ENCODE measurements at regions not wholly inside any gene's neighbourhood (a gene's known extent, or its start where the extent isn't known, plus 50 kb on each side); places are given as distances from the start of the nearest gene placed in this dataset.

GRCh38 chr19:30076751-30077670 lies 135.0 kb downstream of the URI1 start:
- no peak for ATAC-seq
- Mint-ChIP-seq H3K4me3 (no peak overlapping the region), H3K36me3 (ENCODE audit: insufficient read depth) (no peaks in the 10 kb centered on the region), H3K27me3 (ENCODE audit: low read depth) (peaks cover 17% of the 10 kb centered on the region), H3K9me3 (no peaks in the 10 kb centered on the region), H3K4me1 (ENCODE audit: low read depth) (no peaks in the 10 kb centered on the region)
- DNase-seq: no peak

- DNase-seq (no peak), ATAC-seq (no peak)
- Mint-ChIP-seq H3K27me3 (ENCODE audit: low read depth) (peaks cover 20% of the 10 kb centered on the region), H3K4me1 (ENCODE audit: low read depth) (no peaks in the 10 kb centered on the region), H3K36me3 (ENCODE audit: insufficient read depth) (no peaks in the 10 kb centered on the region), H3K9me3 (no peaks in the 10 kb centered on the region), H3K4me3 (no peak overlapping the region)
Measured at GRCh38 chr19:30077851-30078355, 135.9 kb downstream of the URI1 start.

GRCh38 chr19:30078381-30078910 lies 136.4 kb downstream of the URI1 start:
- Mint-ChIP-seq H3K4me3 (no peak overlapping the region), H3K27me3 (ENCODE audit: low read depth) (peaks cover 20% of the 10 kb centered on the region), H3K9me3 (no peaks in the 10 kb centered on the region), H3K4me1 (ENCODE audit: low read depth) (no peaks in the 10 kb centered on the region), H3K36me3 (ENCODE audit: insufficient read depth) (no peaks in the 10 kb centered on the region)
- DNase-seq: no peak
- ATAC-seq: no peak

- Mint-ChIP-seq H3K9me3 (no peaks in the 10 kb centered on the region), H3K36me3 (ENCODE audit: insufficient read depth) (no peaks in the 10 kb centered on the region), H3K4me3 (no peak overlapping the region), H3K4me1 (ENCODE audit: low read depth) (no peaks in the 10 kb centered on the region), H3K27me3 (ENCODE audit: low read depth) (peaks cover 18% of the 10 kb centered on the region)
- ATAC-seq: no peak
- DNase-seq: no peak
Measured at GRCh38 chr19:30079200-30079599, 137.2 kb downstream of the URI1 start.

- Mint-ChIP-seq H3K27me3 (ENCODE audit: low read depth) (peaks cover 16% of the 10 kb centered on the region), H3K4me3 (no peak overlapping the region), H3K4me1 (ENCODE audit: low read depth) (no peaks in the 10 kb centered on the region), H3K36me3 (ENCODE audit: insufficient read depth) (no peaks in the 10 kb centered on the region), H3K9me3 (no peaks in the 10 kb centered on the region)
- DNase-seq (no peak), ATAC-seq (no peak)
Measured at GRCh38 chr19:30082168-30082567, 140.1 kb downstream of the URI1 start.

GRCh38 chr19:30082611-30083010 lies 140.6 kb downstream of the URI1 start:
- no peak for ATAC-seq
- H3K4me3 Mint-ChIP-seq: no peak overlapping the region

GRCh38 chr19:30083125-30083681 lies 141.2 kb downstream of the URI1 start:
- DNase-seq: no peak
- ATAC-seq: no peak
- Mint-ChIP-seq H3K36me3 (ENCODE audit: insufficient read depth) (no peaks in the 10 kb centered on the region), H3K27me3 (ENCODE audit: low read depth) (peaks cover 16% of the 10 kb centered on the region), H3K9me3 (no peaks in the 10 kb centered on the region), H3K4me3 (no peak overlapping the region), H3K4me1 (ENCODE audit: low read depth) (no peaks in the 10 kb centered on the region)

More at GRCh38 chr19:30082611-30083010, 140.6 kb downstream of the URI1 start:
- no peaks in the 10 kb centered on the region for H3K9me3 Mint-ChIP-seq
- DNase-seq: no peak
- peaks cover 16% of the 10 kb centered on the region for H3K27me3 Mint-ChIP-seq (ENCODE audit: low read depth)
- H3K36me3 Mint-ChIP-seq (ENCODE audit: insufficient read depth): no peaks in the 10 kb centered on the region
- H3K4me1 Mint-ChIP-seq (ENCODE audit: low read depth): no peaks in the 10 kb centered on the region

GRCh38 chr19:30083701-30084156 lies 141.7 kb downstream of the URI1 start:
- H3K4me1 Mint-ChIP-seq (ENCODE audit: low read depth): no peaks in the 10 kb centered on the region
- H3K4me3 Mint-ChIP-seq: no peak overlapping the region
- DNase-seq (no peak), ATAC-seq (no peak)
- H3K36me3 Mint-ChIP-seq (ENCODE audit: insufficient read depth): no peaks in the 10 kb centered on the region
- peaks cover 16% of the 10 kb centered on the region for H3K27me3 Mint-ChIP-seq (ENCODE audit: low read depth)
- H3K9me3 Mint-ChIP-seq: no peaks in the 10 kb centered on the region

GRCh38 chr19:30084390-30084819 lies 142.4 kb downstream of the URI1 start:
- ATAC-seq: no peak
- H3K9me3 Mint-ChIP-seq: no peaks in the 10 kb centered on the region

GRCh38 chr19:30085394-30085793 lies 143.4 kb downstream of the URI1 start:
- Mint-ChIP-seq H3K4me3 (no peak overlapping the region), H3K27me3 (ENCODE audit: low read depth) (peaks cover 12% of the 10 kb centered on the region), H3K4me1 (ENCODE audit: low read depth) (no peaks in the 10 kb centered on the region), H3K36me3 (ENCODE audit: insufficient read depth) (no peaks in the 10 kb centered on the region), H3K9me3 (no peaks in the 10 kb centered on the region)
- no peak for DNase-seq
- ATAC-seq: no peak

More at GRCh38 chr19:30084390-30084819, 142.4 kb downstream of the URI1 start:
- Mint-ChIP-seq H3K36me3 (ENCODE audit: insufficient read depth) (no peaks in the 10 kb centered on the region), H3K4me3 (no peak overlapping the region), H3K4me1 (ENCODE audit: low read depth) (no peaks in the 10 kb centered on the region), H3K27me3 (ENCODE audit: low read depth) (peaks cover 14% of the 10 kb centered on the region)
- DNase-seq: no peak

- no peaks in the 10 kb centered on the region for H3K36me3 Mint-ChIP-seq (ENCODE audit: insufficient read depth)
Measured at GRCh38 chr19:30086220-30086619, 144.2 kb downstream of the URI1 start.

GRCh38 chr19:30086916-30087315 lies 144.9 kb downstream of the URI1 start:
- Mint-ChIP-seq H3K9me3 (no peaks in the 10 kb centered on the region), H3K4me3 (no peak overlapping the region), H3K27me3 (ENCODE audit: low read depth) (peaks cover 5% of the 10 kb centered on the region), H3K4me1 (ENCODE audit: low read depth) (no peaks in the 10 kb centered on the region), H3K36me3 (ENCODE audit: insufficient read depth) (no peaks in the 10 kb centered on the region)
- no peak for DNase-seq
- no peak for ATAC-seq

More at GRCh38 chr19:30086220-30086619, 144.2 kb downstream of the URI1 start:
- Mint-ChIP-seq H3K9me3 (no peaks in the 10 kb centered on the region), H3K4me1 (ENCODE audit: low read depth) (no peaks in the 10 kb centered on the region), H3K4me3 (no peak overlapping the region), H3K27me3 (ENCODE audit: low read depth) (peaks cover 11% of the 10 kb centered on the region)
- DNase-seq (no peak), ATAC-seq (no peak)

GRCh38 chr19:30087381-30088138 lies 145.5 kb downstream of the URI1 start:
- no peaks in the 10 kb centered on the region for H3K36me3 Mint-ChIP-seq (ENCODE audit: insufficient read depth)
- peaks cover under 1% of the 10 kb centered on the region for H3K27me3 Mint-ChIP-seq (ENCODE audit: low read depth)
- no peak overlapping the region for H3K4me3 Mint-ChIP-seq
- ATAC-seq: no peak
- no peak for DNase-seq
- no peaks in the 10 kb centered on the region for H3K4me1 Mint-ChIP-seq (ENCODE audit: low read depth)
- H3K9me3 Mint-ChIP-seq: no peaks in the 10 kb centered on the region

- Mint-ChIP-seq H3K27me3 (ENCODE audit: low read depth) (no peaks in the 10 kb centered on the region), H3K4me3 (no peak overlapping the region), H3K36me3 (ENCODE audit: insufficient read depth) (no peaks in the 10 kb centered on the region), H3K4me1 (ENCODE audit: low read depth) (no peaks in the 10 kb centered on the region), H3K9me3 (no peaks in the 10 kb centered on the region)
- no peak for DNase-seq
- ATAC-seq: no peak
Measured at GRCh38 chr19:30088567-30088966, 146.5 kb downstream of the URI1 start.
